GM23338 (cell line): ENCODE measurements at regions not wholly inside any gene's neighbourhood (a gene's known extent, or its start where the extent isn't known, plus 50 kb on each side); places are given as distances from the start of the nearest gene placed in this dataset.

ENCODE experiments used
- ATAC-seq: fragments of 200-7000 bp; cut with Tn5 transposase; 3 replicates; pipeline ENCODE4 v1.9.1; 2020
- DNase-seq: peaks from one replicate; pipeline ENCODE4 v3.0.0-alpha.2; 2015; ENCODE audit warnings: low spot score
- H2AFZ ChIP-seq: fragments of 200-600 bp; sonication (generic); 2 replicates; pipeline ENCODE4 v1.8.0; 2016; ENCODE audit warnings: antibody characterized with exemption, mild to moderate bottlenecking, moderate library complexity
- H3F3A ChIP-seq: fragments of 200-600 bp; sonication (generic); replicated peaks from 2 replicates; pipeline ENCODE4 v1.8.0; 2017; ENCODE audit warnings: antibody characterized with exemption, mixed run types, low read depth
- H3K27ac ChIP-seq: fragments of 200-600 bp; sonication (generic); 2 replicates; pipeline ENCODE4 v1.6.1; 2016; ENCODE audit warnings: low read depth
- H3K27me3 ChIP-seq: fragments of 200-600 bp; sonication (generic); 2 replicates; pipeline ENCODE4 v1.8.0; 2016; ENCODE audit warnings: mild to moderate bottlenecking, mixed run types, moderate library complexity; ENCODE audit not compliant: insufficient read depth
- H3K36me3 ChIP-seq: fragments of 200-600 bp; sonication (generic); 2 replicates; pipeline ENCODE4 v1.8.0; 2016; ENCODE audit warnings: mild to moderate bottlenecking; ENCODE audit not compliant: insufficient read depth
- H3K4me1 ChIP-seq: fragments of 200-600 bp; sonication (generic); 2 replicates; pipeline ENCODE4 v1.8.0; 2016; ENCODE audit warnings: mild to moderate bottlenecking, moderate library complexity; ENCODE audit not compliant: insufficient read depth
- H3K4me2 ChIP-seq: fragments of 200-600 bp; sonication (generic); 2 replicates; pipeline ENCODE4 v1.7.1; 2017; ENCODE audit warnings: mixed run types
- H3K4me3 ChIP-seq: fragments of 200-600 bp; sonication (generic); 2 replicates; pipeline ENCODE4 v1.6.1; 2016; ENCODE audit warnings: mixed run types
- H3K79me2 ChIP-seq: fragments of 200-600 bp; sonication (generic); replicated peaks from 2 replicates; pipeline ENCODE4 v1.8.0; 2017; ENCODE audit warnings: mild to moderate bottlenecking; ENCODE audit not compliant: insufficient read depth
- H3K9me2 ChIP-seq: fragments of 200-600 bp; sonication (generic); 2 replicates; pipeline ENCODE4 v1.8.0; 2017; ENCODE audit not compliant: insufficient read depth
- H4K20me1 ChIP-seq: fragments of 200-600 bp; sonication (generic); replicated peaks from 2 replicates; pipeline ENCODE4 v1.8.0; 2017; ENCODE audit warnings: mild to moderate bottlenecking; ENCODE audit not compliant: insufficient read depth
- H3K27ac Mint-ChIP-seq: 2 replicates; pipeline ENCODE4 v1.8.0; 2020; ENCODE audit warnings: inconsistent platforms, mild to moderate bottlenecking, moderate library complexity, mixed read lengths
- H3K27me3 Mint-ChIP-seq: 3 replicates; pipeline ENCODE4 v1.8.0; 2022; ENCODE audit warnings: low read depth, mild to moderate bottlenecking, moderate library complexity, mixed read lengths, inconsistent platforms; ENCODE audit not compliant: insufficient read depth, poor library complexity
- H3K36me3 Mint-ChIP-seq: 3 replicates; pipeline ENCODE4 v1.8.0; 2021; ENCODE audit warnings: low read depth, mild to moderate bottlenecking, inconsistent platforms, moderate library complexity, mixed read lengths
- H3K4me1 Mint-ChIP-seq: 3 replicates; pipeline ENCODE4 v1.8.0; 2020; ENCODE audit warnings: mild to moderate bottlenecking, inconsistent platforms, mixed read lengths
- H3K4me3 Mint-ChIP-seq: 3 replicates; pipeline ENCODE4 v1.8.0; 2021; ENCODE audit warnings: moderate library complexity, mild to moderate bottlenecking, inconsistent platforms, mixed read lengths
- H3K9me3 Mint-ChIP-seq: 3 replicates; pipeline ENCODE4 v1.8.0; 2020; ENCODE audit warnings: moderate library complexity, mild to moderate bottlenecking, inconsistent platforms, mixed read lengths
- CREB1 ChIP-seq: fragments of 250-450 bp; sonication (Bioruptor Pico); IDR thresholded peaks from 2 replicates; pipeline ENCODE4 v1.5.0; 2020; ENCODE audit warnings: low read depth, mild to moderate bottlenecking, moderate library complexity
- EZH2 ChIP-seq: fragments of 200-600 bp; sonication (generic); IDR thresholded peaks from one replicate; pipeline ENCODE4 v1.8.0; 2017; ENCODE audit warnings: antibody characterized with exemption, mild to moderate bottlenecking, low read depth; ENCODE audit not compliant: unreplicated experiment
- EZH2phosphoT487 ChIP-seq: fragments of 200-600 bp; sonication (generic); IDR thresholded peaks from one replicate; pipeline ENCODE4 v1.8.1; 2018; ENCODE audit warnings: antibody characterized with exemption; ENCODE audit not compliant: unreplicated experiment
- JUNB ChIP-seq: IDR thresholded peaks from one replicate; pipeline ENCODE4 v1.6.1; 2016; ENCODE audit warnings: antibody characterized with exemption; ENCODE audit not compliant: unreplicated experiment
- NANOG ChIP-seq: IDR thresholded peaks from 2 replicates; pipeline ENCODE4 v1.6.1; 2016; ENCODE audit warnings: antibody characterized with exemption, borderline replicate concordance
- POLR2AphosphoS5 ChIP-seq: IDR thresholded peaks from 2 replicates; pipeline ENCODE4 v1.6.1; 2016; ENCODE audit warnings: antibody characterized with exemption, low read depth
- STAT1 ChIP-seq: IDR thresholded peaks from one replicate; pipeline ENCODE4 v1.6.1; 2016; ENCODE audit warnings: antibody characterized with exemption; ENCODE audit not compliant: unreplicated experiment
- ZNF114 ChIP-seq: fragments of 250-450 bp; sonication (Bioruptor Pico); IDR thresholded peaks from 2 replicates; pipeline ENCODE4 v1.5.0; 2020; ENCODE audit warnings: mild to moderate bottlenecking, moderate library complexity
- ZNF331 ChIP-seq: fragments of 250-450 bp; sonication (Bioruptor Pico); IDR thresholded peaks from 2 replicates; pipeline ENCODE4 v1.5.0; 2020; ENCODE audit warnings: low read depth, mild to moderate bottlenecking, moderate library complexity
- TF ChIP-seq, protein P1 (sequence below): IDR thresholded peaks from 2 replicates; pipeline ENCODE4 v1.6.1; 2016; ENCODE audit warnings: antibody characterized with exemption
- TF ChIP-seq, protein P2 (sequence below): IDR thresholded peaks from one replicate; pipeline ENCODE4 v1.6.1; 2018; ENCODE audit warnings: antibody characterized with exemption; ENCODE audit not compliant: unreplicated experiment
- TF ChIP-seq, protein P3 (sequence below), 2 experiments: fragments of 200-600 bp in 1 of 2; sonication (generic) in 1 of 2; conservative IDR thresholded peaks; 2 replicates each; pipeline versions ENCODE4 v1.5.1 to v1.6.1; 2016 to 2017; ENCODE audit warnings: antibody characterized with exemption in 2 of 2, low read depth in 2 of 2, mild to moderate bottlenecking in 2 of 2, moderate library complexity in 1 of 2
- TF ChIP-seq, protein P4 (sequence below): fragments of 250-450 bp; sonication (Bioruptor Pico); IDR thresholded peaks from 2 replicates; pipeline ENCODE4 v1.5.0; 2020; ENCODE audit warnings: mild to moderate bottlenecking, moderate library complexity

- H3K27ac Mint-ChIP-seq = no peak overlapping the region
- Histone ChIP-seq H3K27ac (no peak overlapping the region), H3F3A (no peaks in the 10 kb centered on the region), H3K4me3 (no peak overlapping the region), H3K9me2 (no peaks in the 10 kb centered on the region), H3K27me3 (no peaks in the 10 kb centered on the region), H3K4me2 (no peak overlapping the region), H4K20me1 (no peaks in the 10 kb centered on the region), H3K36me3 (no peaks in the 10 kb centered on the region), H2AFZ (no peak overlapping the region), H3K79me2 (no peaks in the 10 kb centered on the region), H3K4me1 (no peaks in the 10 kb centered on the region)
- H3K27me3 Mint-ChIP-seq = no peaks in the 10 kb centered on the region
- H3K4me3 Mint-ChIP-seq = no peak overlapping the region
- H3K4me1 Mint-ChIP-seq = peaks cover 5% of the 10 kb centered on the region; the same call in 2 of the 3 replicates
- ATAC-seq (no peak), DNase-seq (no peak)
- TF ChIP-seq STAT1 (no peak), CREB1 (no peak), EZH2 (no peak), NANOG (no peak), ZNF331 (CRISPR knock-in tag) (no peak), ZNF114 (no peak), JUNB (no peak), EZH2phosphoT487 (no peak), POLR2AphosphoS5 (no peak)
- TF ChIP-seq, protein P1, sequence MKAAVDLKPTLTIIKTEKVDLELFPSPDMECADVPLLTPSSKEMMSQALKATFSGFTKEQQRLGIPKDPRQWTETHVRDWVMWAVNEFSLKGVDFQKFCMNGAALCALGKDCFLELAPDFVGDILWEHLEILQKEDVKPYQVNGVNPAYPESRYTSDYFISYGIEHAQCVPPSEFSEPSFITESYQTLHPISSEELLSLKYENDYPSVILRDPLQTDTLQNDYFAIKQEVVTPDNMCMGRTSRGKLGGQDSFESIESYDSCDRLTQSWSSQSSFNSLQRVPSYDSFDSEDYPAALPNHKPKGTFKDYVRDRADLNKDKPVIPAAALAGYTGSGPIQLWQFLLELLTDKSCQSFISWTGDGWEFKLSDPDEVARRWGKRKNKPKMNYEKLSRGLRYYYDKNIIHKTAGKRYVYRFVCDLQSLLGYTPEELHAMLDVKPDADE = no peak
- TF ChIP-seq, protein P2, sequence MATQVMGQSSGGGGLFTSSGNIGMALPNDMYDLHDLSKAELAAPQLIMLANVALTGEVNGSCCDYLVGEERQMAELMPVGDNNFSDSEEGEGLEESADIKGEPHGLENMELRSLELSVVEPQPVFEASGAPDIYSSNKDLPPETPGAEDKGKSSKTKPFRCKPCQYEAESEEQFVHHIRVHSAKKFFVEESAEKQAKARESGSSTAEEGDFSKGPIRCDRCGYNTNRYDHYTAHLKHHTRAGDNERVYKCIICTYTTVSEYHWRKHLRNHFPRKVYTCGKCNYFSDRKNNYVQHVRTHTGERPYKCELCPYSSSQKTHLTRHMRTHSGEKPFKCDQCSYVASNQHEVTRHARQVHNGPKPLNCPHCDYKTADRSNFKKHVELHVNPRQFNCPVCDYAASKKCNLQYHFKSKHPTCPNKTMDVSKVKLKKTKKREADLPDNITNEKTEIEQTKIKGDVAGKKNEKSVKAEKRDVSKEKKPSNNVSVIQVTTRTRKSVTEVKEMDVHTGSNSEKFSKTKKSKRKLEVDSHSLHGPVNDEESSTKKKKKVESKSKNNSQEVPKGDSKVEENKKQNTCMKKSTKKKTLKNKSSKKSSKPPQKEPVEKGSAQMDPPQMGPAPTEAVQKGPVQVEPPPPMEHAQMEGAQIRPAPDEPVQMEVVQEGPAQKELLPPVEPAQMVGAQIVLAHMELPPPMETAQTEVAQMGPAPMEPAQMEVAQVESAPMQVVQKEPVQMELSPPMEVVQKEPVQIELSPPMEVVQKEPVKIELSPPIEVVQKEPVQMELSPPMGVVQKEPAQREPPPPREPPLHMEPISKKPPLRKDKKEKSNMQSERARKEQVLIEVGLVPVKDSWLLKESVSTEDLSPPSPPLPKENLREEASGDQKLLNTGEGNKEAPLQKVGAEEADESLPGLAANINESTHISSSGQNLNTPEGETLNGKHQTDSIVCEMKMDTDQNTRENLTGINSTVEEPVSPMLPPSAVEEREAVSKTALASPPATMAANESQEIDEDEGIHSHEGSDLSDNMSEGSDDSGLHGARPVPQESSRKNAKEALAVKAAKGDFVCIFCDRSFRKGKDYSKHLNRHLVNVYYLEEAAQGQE = no peak
- TF ChIP-seq, protein P3, sequence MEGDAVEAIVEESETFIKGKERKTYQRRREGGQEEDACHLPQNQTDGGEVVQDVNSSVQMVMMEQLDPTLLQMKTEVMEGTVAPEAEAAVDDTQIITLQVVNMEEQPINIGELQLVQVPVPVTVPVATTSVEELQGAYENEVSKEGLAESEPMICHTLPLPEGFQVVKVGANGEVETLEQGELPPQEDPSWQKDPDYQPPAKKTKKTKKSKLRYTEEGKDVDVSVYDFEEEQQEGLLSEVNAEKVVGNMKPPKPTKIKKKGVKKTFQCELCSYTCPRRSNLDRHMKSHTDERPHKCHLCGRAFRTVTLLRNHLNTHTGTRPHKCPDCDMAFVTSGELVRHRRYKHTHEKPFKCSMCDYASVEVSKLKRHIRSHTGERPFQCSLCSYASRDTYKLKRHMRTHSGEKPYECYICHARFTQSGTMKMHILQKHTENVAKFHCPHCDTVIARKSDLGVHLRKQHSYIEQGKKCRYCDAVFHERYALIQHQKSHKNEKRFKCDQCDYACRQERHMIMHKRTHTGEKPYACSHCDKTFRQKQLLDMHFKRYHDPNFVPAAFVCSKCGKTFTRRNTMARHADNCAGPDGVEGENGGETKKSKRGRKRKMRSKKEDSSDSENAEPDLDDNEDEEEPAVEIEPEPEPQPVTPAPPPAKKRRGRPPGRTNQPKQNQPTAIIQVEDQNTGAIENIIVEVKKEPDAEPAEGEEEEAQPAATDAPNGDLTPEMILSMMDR (conservative IDR thresholded peaks at IDR 0.05; ENCODE audit: low read depth in 2 of 2) = no peak
- TF ChIP-seq, protein P4, sequence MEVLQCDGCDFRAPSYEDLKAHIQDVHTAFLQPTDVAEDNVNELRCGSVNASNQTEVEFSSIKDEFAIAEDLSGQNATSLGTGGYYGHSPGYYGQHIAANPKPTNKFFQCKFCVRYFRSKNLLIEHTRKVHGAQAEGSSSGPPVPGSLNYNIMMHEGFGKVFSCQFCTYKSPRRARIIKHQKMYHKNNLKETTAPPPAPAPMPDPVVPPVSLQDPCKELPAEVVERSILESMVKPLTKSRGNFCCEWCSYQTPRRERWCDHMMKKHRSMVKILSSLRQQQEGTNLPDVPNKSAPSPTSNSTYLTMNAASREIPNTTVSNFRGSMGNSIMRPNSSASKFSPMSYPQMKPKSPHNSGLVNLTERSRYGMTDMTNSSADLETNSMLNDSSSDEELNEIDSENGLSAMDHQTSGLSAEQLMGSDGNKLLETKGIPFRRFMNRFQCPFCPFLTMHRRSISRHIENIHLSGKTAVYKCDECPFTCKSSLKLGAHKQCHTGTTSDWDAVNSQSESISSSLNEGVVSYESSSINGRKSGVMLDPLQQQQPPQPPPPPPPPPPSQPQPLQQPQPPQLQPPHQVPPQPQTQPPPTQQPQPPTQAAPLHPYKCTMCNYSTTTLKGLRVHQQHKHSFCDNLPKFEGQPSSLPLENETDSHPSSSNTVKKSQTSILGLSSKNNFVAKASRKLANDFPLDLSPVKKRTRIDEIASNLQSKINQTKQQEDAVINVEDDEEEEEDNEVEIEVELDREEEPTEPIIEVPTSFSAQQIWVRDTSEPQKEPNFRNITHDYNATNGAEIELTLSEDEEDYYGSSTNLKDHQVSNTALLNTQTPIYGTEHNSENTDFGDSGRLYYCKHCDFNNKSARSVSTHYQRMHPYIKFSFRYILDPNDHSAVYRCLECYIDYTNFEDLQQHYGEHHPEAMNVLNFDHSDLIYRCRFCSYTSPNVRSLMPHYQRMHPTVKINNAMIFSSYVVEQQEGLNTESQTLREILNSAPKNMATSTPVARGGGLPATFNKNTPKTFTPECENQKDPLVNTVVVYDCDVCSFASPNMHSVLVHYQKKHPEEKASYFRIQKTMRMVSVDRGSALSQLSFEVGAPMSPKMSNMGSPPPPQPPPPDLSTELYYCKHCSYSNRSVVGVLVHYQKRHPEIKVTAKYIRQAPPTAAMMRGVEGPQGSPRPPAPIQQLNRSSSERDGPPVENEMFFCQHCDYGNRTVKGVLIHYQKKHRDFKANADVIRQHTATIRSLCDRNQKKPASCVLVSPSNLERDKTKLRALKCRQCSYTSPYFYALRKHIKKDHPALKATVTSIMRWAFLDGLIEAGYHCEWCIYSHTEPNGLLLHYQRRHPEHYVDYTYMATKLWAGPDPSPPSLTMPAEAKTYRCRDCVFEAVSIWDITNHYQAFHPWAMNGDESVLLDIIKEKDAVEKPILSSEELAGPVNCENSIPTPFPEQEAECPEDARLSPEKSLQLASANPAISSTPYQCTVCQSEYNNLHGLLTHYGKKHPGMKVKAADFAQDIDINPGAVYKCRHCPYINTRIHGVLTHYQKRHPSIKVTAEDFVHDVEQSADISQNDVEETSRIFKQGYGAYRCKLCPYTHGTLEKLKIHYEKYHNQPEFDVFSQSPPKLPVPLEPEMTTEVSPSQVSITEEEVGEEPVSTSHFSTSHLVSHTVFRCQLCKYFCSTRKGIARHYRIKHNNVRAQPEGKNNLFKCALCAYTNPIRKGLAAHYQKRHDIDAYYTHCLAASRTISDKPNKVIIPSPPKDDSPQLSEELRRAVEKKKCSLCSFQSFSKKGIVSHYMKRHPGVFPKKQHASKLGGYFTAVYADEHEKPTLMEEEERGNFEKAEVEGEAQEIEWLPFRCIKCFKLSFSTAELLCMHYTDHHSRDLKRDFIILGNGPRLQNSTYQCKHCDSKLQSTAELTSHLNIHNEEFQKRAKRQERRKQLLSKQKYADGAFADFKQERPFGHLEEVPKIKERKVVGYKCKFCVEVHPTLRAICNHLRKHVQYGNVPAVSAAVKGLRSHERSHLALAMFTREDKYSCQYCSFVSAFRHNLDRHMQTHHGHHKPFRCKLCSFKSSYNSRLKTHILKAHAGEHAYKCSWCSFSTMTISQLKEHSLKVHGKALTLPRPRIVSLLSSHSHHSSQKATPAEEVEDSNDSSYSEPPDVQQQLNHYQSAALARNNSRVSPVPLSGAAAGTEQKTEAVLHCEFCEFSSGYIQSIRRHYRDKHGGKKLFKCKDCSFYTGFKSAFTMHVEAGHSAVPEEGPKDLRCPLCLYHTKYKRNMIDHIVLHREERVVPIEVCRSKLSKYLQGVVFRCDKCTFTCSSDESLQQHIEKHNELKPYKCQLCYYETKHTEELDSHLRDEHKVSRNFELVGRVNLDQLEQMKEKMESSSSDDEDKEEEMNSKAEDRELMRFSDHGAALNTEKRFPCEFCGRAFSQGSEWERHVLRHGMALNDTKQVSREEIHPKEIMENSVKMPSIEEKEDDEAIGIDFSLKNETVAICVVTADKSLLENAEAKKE (CRISPR knock-in tag) = no peak
- no peaks in the 10 kb centered on the region for H3K36me3 Mint-ChIP-seq
- H3K9me3 Mint-ChIP-seq = no peaks in the 10 kb centered on the region; the same call in 2 of the 3 replicates
Observed at GRCh38 chr4:36716874-36717273, 435.5 kb downstream of the DTHD1 start.
